ENCODE measurements at regions not wholly inside any gene's neighbourhood (a gene's known extent, or its start where the extent isn't known, plus 50 kb on each side); places are given as distances from the start of the nearest gene placed in this dataset.
"Not testable (repeated sequence)": the region's sequence is repeated elsewhere in the genome, so short reads cannot be mapped to it uniquely, and the experiment has no call there.

DNA sequence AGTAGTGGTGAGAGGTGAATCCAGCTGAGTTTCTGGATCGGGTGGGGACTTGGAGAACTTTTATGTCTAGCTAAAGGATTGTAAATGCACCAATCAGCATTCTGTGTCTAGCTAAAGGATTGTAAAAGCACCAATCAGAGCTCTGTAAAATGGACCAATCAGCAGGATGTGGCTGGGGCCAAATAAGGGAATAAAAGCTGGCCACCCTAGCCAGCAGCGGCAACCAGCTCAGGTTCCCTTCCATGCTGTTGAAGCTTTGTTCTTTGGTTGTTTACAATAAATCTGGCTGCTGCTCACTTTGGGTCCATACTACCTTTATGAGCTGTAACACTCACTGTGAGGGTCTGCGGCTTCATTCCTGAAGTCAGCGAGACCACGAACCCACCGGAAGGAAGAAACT is 141.6 kb upstream of the FGF10 start:
- H3K36me3 ChIP-seq (ENCODE audit: insufficient read depth, low read length); CTCF ChIA-PET (ENCODE audit: unreplicated experiment); H3K4me1 ChIP-seq (ENCODE audit: insufficient read depth, low read length, poor library complexity, severe bottlenecking); H4K20me1 ChIP-seq (ENCODE audit: insufficient read depth, low read length); BruUV-seq (replicated peaks); H3K79me2 ChIP-seq (ENCODE audit: insufficient read depth, low read depth, low read length); H2AFZ ChIP-seq (ENCODE audit: low read length); H3K4me3 ChIP-seq (ENCODE audit: low read depth, low read length, poor library complexity, severe bottlenecking); H3K4me2 ChIP-seq (ENCODE audit: low read length); H3K9me3 ChIP-seq (ENCODE audit: low read length); H3K27ac ChIP-seq (ENCODE audit: low read depth, low read length, poor library complexity, severe bottlenecking); DNase-seq (ENCODE audit: low spot score); H3K9me2 ChIP-seq (ENCODE audit: insufficient read depth, low read length); intact Hi-C loops (cut with micrococcal nuclease; ENCODE audit: unreplicated experiment): not testable (repeated sequence)
- POLR2A ChIA-PET = interaction anchor here (0.7 kb wide), 1 partner anchor 38 kb away, joined by 3 read pairs; no protein-coding TSS in a partner anchor

DNA sequence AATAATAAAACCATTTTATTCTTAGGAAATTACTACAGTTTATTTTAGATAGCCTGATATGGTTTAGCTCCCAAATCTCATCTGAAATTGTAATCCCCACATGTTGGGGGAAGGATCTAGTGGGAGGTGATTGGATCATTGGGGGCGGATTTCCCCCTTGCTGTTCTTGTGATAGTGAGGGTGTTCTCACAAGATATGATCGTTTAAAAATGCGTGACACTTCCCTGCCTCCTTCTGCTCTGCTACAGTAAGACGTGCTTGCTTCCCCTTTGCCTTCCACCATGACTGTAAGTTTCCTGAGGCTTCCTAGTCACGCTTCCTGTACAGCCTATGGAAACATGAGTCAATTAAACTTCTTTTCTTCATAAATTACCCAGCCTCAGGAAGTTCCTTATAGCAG is 122.4 kb upstream of the FGF10 start:
- H3K27ac ChIP-seq (ENCODE audit: low read depth, low read length, poor library complexity, severe bottlenecking) = no peak overlapping the region
- ChIA-PET POLR2A (no interaction called here), CTCF (ENCODE audit: unreplicated experiment) (no interaction called here)

DNA sequence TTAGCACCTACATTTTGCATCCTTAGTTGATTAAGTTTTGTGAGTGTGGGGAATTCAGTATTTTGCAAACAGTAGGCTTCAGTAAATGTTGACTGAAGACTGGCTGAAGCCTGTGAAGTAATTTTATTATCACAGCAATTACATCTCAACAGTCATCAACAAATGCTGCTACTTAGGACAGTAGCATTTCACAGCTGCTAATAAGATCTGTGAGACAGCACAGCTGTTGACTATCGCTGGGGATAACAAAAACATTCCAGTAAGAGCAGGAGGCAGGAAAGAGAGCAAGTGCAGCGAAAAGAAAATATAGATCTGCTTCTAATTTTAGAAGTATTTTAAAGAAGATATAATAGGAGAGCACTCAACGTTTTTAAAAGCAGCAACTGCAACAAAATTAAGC is 117.3 kb upstream of the FGF10 start:
- Histone ChIP-seq H3K27ac (ENCODE audit: low read depth, low read length, poor library complexity, severe bottlenecking) (no peak overlapping the region), H3K36me3 (ENCODE audit: insufficient read depth, low read length) (no peaks in the 10 kb centered on the region), H3K9me3 (ENCODE audit: low read length) (no peaks in the 10 kb centered on the region), H3K4me3 (ENCODE audit: low read depth, low read length, poor library complexity, severe bottlenecking) (no peak overlapping the region), H3K4me1 (ENCODE audit: insufficient read depth, low read length, poor library complexity, severe bottlenecking) (no peaks in the 10 kb centered on the region), H3K79me2 (ENCODE audit: insufficient read depth, low read depth, low read length) (no peaks in the 10 kb centered on the region), H4K20me1 (ENCODE audit: insufficient read depth, low read length) (no peaks in the 10 kb centered on the region), H2AFZ (ENCODE audit: low read length) (no peak overlapping the region), H3K9me2 (ENCODE audit: insufficient read depth, low read length) (no peaks in the 10 kb centered on the region), H3K4me2 (ENCODE audit: low read length) (no peak overlapping the region)
- intact Hi-C loops (cut with micrococcal nuclease; ENCODE audit: unreplicated experiment) = no loop called here
- ChIA-PET CTCF (ENCODE audit: unreplicated experiment) (no interaction called here), POLR2A (no interaction called here)
- DNase-seq (ENCODE audit: low spot score) = no peak
- TF ChIP-seq, protein P1, sequence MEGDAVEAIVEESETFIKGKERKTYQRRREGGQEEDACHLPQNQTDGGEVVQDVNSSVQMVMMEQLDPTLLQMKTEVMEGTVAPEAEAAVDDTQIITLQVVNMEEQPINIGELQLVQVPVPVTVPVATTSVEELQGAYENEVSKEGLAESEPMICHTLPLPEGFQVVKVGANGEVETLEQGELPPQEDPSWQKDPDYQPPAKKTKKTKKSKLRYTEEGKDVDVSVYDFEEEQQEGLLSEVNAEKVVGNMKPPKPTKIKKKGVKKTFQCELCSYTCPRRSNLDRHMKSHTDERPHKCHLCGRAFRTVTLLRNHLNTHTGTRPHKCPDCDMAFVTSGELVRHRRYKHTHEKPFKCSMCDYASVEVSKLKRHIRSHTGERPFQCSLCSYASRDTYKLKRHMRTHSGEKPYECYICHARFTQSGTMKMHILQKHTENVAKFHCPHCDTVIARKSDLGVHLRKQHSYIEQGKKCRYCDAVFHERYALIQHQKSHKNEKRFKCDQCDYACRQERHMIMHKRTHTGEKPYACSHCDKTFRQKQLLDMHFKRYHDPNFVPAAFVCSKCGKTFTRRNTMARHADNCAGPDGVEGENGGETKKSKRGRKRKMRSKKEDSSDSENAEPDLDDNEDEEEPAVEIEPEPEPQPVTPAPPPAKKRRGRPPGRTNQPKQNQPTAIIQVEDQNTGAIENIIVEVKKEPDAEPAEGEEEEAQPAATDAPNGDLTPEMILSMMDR (conservative IDR thresholded peaks at IDR 0.05; ENCODE audit: low read length) = no peak
- no peak for TF ChIP-seq EZH2phosphoT487 (IDR thresholded peaks at IDR 0.05; ENCODE audit: borderline replicate concordance, low read depth, low read length)
- BruUV-seq (replicated peaks) = no TSS peak

More for the DNA sequence above, 122.4 kb upstream of the FGF10 start:
- DNase-seq (ENCODE audit: low spot score) = no peak
- no peaks in the 10 kb centered on the region for H3K4me1 ChIP-seq (ENCODE audit: insufficient read depth, low read length, poor library complexity, severe bottlenecking)
- no peak for TF ChIP-seq EZH2phosphoT487 (IDR thresholded peaks at IDR 0.05; ENCODE audit: borderline replicate concordance, low read depth, low read length)
- TF ChIP-seq, protein P1 (conservative IDR thresholded peaks at IDR 0.05; ENCODE audit: low read length) = no peak
- H3K36me3 ChIP-seq (ENCODE audit: insufficient read depth, low read length) = no peaks in the 10 kb centered on the region
- no peaks in the 10 kb centered on the region for H3K79me2 ChIP-seq (ENCODE audit: insufficient read depth, low read depth, low read length)
- no peak overlapping the region for H3K4me2 ChIP-seq (ENCODE audit: low read length)
- H4K20me1 ChIP-seq (ENCODE audit: insufficient read depth, low read length) = no peaks in the 10 kb centered on the region
- no peak overlapping the region for H2AFZ ChIP-seq (ENCODE audit: low read length)
- no peaks in the 10 kb centered on the region for H3K9me3 ChIP-seq (ENCODE audit: low read length)
- no peaks in the 10 kb centered on the region for H3K9me2 ChIP-seq (ENCODE audit: insufficient read depth, low read length)
- H3K4me3 ChIP-seq (ENCODE audit: low read depth, low read length, poor library complexity, severe bottlenecking) = no peak overlapping the region
- no TSS peak for BruUV-seq (replicated peaks)
- intact Hi-C loops (cut with micrococcal nuclease; ENCODE audit: unreplicated experiment) = no loop called here

Measured in OCI-LY7 (cell line).